ENCODE measurements at regions not wholly inside any gene's neighbourhood (a gene's known extent, or its start where the extent isn't known, plus 50 kb on each side); places are given as distances from the start of the nearest gene placed in this dataset.

- DNase-seq (ENCODE audit: low read depth) = no peak
- no peak for TF ChIP-seq CTCF (conservative IDR thresholded peaks at IDR 0.05; ENCODE audit: low read depth, low read length)
- H3K4me3 ChIP-seq (ENCODE audit: low read depth, low read length) = no peak overlapping the region
These were observed 308.3 kb upstream of the SEMA6D start for GRCh38 chr15:47409038-47409437.

- no peak overlapping the region for H3K4me3 ChIP-seq (ENCODE audit: low read depth, low read length)
- TF ChIP-seq CTCF (conservative IDR thresholded peaks at IDR 0.05; ENCODE audit: low read depth, low read length) = no peak
- peak; percentile 51 for DNase-seq (ENCODE audit: low read depth)
These were observed 307.7 kb upstream of the SEMA6D start for GRCh38 chr15:47409600-47409999.

- no peak overlapping the region for H3K4me3 ChIP-seq (ENCODE audit: low read depth, low read length)
- TF ChIP-seq CTCF (conservative IDR thresholded peaks at IDR 0.05; ENCODE audit: low read depth, low read length) = no peak
- no peak for DNase-seq (ENCODE audit: low read depth)
These were observed 307.1 kb upstream of the SEMA6D start for GRCh38 chr15:47410247-47410646.

- no peak for DNase-seq (ENCODE audit: low read depth)
- TF ChIP-seq CTCF (conservative IDR thresholded peaks at IDR 0.05; ENCODE audit: low read depth, low read length) = no peak
- no peak overlapping the region for H3K4me3 ChIP-seq (ENCODE audit: low read depth, low read length)
These were observed 305.6 kb upstream of the SEMA6D start for GRCh38 chr15:47411733-47412132.

GRCh38 chr15:47412136-47412535 lies 305.2 kb upstream of the SEMA6D start:
- no peak for TF ChIP-seq CTCF (conservative IDR thresholded peaks at IDR 0.05; ENCODE audit: low read depth, low read length)
- no peak overlapping the region for H3K4me3 ChIP-seq (ENCODE audit: low read depth, low read length)
- DNase-seq (ENCODE audit: low read depth) = no peak

GRCh38 chr15:47412802-47413201 lies 304.5 kb upstream of the SEMA6D start:
- DNase-seq (ENCODE audit: low read depth) = no peak
- H3K4me3 ChIP-seq (ENCODE audit: low read depth, low read length) = no peak overlapping the region
- TF ChIP-seq CTCF (conservative IDR thresholded peaks at IDR 0.05; ENCODE audit: low read depth, low read length) = no peak

GRCh38 chr15:47414207-47414606 lies 303.1 kb upstream of the SEMA6D start:
- H3K4me3 ChIP-seq (ENCODE audit: low read depth, low read length) = no peak overlapping the region
- TF ChIP-seq CTCF (conservative IDR thresholded peaks at IDR 0.05; ENCODE audit: low read depth, low read length) = no peak
- DNase-seq (ENCODE audit: low read depth) = no peak

Data from choroid plexus epithelial cell (primary cell).